ENCODE measurements at regions not wholly inside any gene's neighbourhood (a gene's known extent, or its start where the extent isn't known, plus 50 kb on each side); places are given as distances from the start of the nearest gene placed in this dataset.
"Not testable (repeated sequence)": the region's sequence is repeated elsewhere in the genome, so short reads cannot be mapped to it uniquely, and the experiment has no call there.

DNA sequence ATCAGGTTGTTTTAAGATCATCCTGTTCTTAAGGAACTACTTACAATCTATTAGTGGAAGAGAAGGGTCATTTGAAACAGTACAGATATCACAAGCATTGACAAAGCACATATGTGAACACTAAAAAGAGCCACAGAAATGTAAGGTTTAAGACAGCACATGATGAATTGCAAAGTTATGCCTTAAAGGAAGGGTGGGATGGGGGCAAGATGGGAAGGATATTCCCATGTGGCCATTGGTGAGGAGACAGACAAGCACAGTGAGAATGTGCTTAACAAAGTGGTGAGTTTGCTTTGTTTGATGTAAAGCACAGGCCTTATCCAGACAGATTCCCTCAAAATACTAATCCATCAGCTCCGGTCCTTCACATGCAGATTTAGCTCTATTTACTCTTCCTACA is 151.6 kb upstream of the IVNS1ABP start:
- DNase-seq (ENCODE audit: low spot score): no peak

DNA sequence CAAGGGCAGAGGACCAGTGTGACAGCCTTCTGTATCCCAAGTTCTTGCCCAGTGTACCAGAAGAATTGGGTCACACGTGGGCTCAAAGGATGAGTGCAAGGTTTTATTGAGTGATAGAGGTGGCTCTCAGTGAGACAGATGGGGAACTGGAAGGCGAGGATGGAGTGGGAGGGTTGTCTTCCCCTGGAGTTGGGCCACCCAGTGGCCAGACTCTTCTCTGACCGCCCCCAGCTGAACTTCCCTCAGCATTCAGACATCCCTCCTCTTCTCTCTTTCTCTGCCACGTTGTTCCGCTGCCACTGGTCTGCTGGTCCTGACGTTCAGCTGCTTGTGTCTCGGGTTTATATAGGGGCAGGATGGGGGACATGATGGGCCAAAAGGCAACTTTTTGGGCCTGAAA is 150.1 kb upstream of the IVNS1ABP start:
- no peak for DNase-seq (ENCODE audit: low spot score)

DNA sequence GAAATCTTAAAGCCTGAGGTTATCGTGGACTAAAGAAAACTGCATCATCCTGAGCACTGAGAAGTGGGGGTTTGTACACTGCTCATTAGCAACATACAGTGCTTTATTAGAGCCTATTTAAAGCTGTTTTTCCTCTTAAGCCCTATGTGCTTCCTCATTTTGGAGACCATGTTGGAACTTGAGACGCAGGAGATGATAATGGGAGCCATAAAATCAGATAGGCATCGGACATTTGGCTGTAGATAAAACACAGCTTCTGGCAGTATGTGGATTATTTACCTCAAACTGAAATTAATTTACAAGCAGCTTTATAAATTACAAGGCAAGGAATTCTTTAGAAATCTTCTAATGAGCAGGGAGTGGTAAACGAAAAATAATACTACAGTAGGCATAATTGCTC is 147.7 kb upstream of the IVNS1ABP start:
- no peak for DNase-seq (ENCODE audit: low spot score)

DNA sequence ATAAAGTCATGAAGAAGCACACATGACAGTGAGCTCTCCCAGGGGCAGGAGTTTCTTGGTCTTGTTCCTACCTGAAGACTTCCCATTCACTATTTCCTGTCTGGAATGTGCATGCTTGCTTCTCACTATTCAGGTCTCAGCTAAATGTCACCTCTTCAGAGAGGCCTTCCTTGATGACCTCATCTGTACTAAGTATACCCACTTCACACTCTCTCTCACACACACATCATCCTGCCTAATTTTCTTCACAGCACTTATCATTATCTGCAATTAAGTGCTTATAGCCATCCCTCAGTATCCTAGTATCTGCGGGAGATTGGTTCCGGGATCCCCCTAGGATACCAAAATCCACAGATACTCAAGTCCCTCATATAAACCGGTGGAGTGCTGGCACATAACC is 146.4 kb upstream of the IVNS1ABP start:
- no peak for DNase-seq (ENCODE audit: low spot score)

DNA sequence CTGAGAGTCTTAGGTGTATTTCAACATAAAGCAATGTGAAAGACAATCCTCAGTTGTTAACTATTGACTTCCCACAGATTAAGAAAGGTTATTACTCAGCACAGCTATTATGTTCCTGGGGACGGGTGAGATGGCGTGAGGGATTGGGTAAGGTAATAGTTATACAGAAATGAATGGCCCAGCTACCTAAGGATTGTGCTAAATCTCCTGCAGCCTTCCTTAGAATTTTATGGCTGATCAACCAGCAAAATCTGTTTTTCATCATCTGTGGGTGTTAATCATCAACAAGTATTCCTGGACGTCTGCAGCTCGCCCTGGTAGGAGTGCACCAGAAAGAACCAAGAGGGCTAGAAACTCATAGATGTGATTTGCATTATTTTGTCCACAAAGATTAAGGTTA is 146.0 kb upstream of the IVNS1ABP start:
- no peak for DNase-seq (ENCODE audit: low spot score)

DNA sequence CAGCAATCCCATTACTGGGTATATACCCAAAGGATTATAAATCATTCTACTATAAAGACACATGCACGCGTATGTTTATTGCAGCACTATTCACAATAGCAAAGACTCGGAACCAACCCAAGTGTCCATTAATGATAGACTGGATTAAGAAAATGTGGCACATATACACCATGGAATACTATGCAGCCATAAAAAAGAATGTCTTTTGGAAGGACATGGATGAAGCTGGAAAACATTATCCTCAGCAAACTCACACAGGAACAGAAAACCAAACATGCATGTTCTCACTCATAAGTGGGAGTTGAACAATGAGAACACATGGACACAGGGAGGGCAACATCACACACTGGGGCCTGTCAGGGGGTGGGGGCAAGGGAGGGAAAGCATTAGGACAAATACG is 143.7 kb upstream of the IVNS1ABP start:
- DNase-seq (ENCODE audit: low spot score): not testable (repeated sequence)

DNA sequence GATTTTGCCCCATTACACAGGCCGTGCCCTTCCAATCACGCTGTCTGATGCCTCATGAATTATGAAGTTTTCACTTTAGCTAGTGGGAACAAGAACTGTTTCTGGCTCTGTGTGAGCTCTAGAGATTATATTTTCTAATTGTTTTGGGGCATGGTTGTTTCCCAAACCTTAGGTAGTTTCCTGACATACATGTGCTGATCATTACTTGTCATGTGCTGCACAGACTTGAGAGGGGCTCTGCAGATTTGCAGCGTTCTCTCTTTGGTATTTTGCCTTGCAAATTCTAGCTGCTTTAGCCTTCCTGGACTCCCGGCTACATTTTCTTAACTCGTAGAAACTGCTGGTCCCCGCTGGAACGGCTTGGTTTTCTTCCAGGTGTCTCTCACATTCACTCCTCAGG is 142.1 kb upstream of the IVNS1ABP start:
- DNase-seq (ENCODE audit: low spot score): no peak

DNA sequence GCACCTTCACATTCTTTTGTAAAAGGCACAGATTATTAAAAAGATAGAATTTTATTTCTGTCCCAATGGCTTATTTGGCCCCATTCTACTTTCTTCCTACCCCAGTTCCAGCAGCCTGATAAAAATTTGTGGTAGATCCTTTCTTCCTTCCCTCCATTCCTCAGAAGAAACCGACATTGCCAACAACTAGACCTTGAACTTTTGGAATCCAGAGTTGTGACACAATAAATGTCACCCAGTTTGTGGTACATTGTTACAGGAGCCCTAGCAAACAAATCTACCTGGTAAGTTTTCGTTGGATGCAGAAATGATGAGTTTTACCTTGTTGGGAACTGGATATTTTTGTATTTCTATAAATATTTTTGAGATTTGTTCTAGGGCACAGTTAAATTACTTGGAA is 141.6 kb upstream of the IVNS1ABP start:
- DNase-seq (ENCODE audit: low spot score): no peak

DNA sequence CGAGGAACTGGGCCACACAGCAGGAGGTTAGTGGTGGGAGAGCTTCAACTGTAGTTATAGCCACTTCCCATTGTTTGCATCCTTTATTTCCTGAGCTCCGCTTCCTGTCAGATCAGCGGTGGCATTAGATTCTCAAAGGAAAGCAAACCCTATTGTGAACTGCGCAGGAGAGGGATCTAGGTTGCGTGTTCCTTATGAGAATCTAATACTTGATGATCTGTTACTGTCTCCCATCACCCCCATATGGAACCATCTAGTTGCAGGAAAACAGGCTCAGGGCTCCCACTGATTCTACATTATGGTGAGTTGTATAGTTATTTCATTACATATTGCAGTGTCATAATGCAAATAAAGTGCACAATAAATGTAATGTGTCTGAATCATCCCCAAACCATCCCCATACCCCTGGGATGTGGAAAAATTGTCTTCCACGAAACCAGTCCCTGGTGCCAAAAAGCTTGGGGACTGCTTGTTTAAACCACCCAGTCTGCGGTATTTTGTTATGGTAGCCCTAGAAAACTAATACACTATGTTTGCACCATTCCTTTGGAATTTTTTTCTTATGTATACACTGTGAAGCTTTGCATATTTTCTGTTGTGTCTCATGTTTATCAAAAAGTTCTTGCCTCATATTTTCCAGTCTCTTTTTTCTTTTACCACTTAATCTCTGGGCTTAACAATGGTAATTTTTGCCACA is 136.6 kb upstream of the IVNS1ABP start:
- no peak for DNase-seq (ENCODE audit: low spot score)

DNA sequence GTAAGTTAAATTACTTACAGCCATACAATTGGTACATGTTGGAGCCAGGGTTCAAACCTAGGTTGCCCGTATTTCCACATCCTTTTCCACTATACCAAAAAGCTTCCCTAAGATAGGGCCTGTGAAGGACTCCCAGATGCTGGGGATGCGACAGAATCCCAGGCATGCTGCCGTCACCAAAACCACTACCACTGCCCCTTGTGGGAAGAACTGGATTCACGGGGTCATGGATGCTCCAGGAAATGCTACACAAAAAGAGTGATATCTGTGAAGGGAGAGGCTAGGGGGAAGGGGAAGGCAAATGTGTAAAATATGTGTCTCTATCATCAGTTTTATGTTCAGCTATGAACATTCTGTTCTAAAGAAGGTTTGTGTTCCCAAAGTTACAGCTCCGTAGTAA is 133.9 kb upstream of the IVNS1ABP start:
- DNase-seq (ENCODE audit: low spot score): no peak

DNA sequence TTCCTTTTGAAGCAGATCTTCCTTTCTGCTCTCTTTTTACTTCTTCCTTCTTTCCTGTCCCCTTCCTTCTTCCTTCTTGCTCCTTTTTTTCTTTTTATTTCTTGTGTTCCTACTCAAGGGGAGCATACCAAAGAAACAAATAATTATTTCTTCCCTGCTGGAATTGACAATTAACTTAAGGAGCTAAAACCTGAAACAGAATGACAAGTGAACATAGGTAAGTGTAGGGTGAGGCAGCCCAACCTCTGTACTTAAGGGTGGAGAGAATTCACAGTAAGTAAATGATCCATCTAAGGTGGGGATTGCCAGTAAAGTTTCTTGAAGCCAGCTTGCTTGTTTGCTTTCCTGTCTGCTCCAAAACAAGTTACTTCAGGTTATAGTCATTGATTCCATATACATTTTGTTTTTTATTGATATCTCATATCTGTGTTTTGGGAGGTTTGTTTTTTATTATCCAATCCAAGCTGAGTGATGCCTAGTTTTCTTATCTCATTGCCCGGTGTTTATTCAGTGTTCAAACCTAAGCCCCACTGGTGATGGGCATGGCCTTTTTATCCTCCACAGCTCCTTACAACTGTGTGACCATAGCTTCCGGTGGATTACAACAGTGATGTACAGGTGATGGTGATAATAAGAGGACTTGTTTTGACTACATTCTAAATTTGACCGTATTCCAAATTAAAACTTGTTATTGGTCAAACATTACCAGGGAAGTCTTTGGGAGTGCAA is 133.2 kb upstream of the IVNS1ABP start:
- no peak for DNase-seq (ENCODE audit: low spot score)

DNA sequence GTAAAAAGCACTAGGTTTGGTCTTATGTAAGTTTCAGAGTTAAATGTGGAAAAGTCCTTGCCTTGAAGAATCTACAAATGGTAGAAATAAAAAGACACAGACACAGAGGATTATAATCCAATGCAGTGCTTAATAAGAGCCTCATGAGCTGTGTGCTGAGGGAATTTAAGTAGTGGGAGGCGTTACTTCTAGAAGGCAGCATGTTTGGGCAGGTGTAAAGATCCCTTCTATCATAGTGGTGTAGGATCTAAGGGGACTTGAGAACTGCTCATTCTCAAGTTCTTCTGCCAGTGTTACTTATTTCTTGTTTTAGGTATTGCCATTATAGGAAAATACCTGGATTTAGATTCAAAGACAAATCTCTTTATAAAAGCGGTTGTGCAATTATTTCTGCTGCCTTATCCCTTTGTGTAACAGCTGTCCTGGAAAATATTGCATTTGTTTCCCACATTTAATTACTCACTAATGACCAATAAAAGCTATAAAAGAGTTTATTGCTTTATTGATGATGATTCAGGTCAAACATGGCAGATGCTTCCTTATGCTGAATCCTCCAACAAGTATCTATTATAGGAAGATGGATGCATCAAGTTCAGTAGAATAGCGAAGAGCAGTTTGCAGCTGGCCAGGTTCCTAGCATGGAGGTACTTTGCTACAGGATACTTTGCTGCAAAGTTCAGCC is 132.5 kb upstream of the IVNS1ABP start:
- no peak for DNase-seq (ENCODE audit: low spot score)

DNA sequence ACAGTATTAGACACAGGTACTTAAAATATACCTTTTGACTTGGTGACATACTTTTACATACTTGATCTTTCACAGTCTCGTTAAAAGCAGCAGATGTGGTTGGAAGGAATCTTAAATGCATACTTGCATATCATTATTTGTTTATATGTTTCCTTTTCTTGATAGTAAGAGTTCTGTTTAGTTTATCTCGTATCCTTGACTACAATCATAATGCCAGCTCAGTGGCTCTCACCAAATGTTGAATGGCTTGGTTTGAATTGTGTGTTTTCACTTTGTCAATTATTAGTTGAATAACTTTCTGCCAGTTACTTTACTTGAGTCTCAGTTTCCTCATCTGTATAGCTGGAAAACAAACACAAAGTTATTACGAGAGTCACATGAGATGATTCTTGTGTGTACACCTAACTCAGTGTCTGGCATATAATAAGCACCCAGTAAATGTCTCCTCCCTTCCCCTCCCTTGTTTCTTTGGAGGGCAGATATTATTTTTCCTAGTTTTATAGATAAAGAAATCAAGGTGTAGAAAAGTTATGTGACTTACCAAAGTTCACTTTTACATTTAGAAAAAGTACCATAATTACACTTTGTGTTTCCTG is 131.6 kb upstream of the IVNS1ABP start:
- no peak for DNase-seq (ENCODE audit: low spot score)

DNA sequence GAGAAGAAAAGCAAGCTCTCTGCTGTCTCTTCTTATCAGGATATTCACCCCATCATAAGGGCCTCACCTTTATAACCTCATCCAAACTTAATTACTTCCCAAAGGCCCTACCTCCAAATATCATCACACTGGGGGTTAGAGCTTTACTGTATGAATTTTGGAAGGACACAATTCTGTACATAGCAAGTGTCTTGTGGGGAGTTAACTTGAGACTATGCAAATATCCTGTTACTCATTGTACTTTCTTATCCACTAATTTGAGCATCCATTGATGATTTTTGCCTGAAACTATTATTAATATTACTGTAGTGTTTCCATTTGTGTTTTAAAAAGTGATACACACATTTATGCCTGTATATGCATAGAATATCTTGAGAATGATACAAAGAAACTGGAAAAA is 129.1 kb upstream of the IVNS1ABP start:
- no peak for DNase-seq (ENCODE audit: low spot score)

DNA sequence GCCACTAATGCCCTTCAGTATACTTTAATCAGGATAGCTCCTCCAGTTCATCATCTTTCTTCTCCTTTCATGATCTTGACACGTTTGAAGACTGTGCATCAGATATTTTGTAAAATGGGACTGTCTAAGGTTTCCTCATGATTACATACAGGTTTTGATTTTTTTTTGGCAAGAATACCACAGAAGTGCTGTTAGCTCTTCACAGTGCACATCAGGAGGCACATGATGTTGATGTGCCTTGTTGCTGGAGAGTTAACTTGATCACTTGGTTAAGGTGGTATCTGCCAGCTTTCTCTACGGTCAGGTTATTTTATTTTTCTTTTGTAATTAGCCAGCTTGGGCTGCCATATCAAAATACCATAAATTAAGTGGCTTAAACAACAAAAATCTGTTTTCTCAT is 128.6 kb upstream of the IVNS1ABP start:
- no peak for DNase-seq (ENCODE audit: low spot score)

DNA sequence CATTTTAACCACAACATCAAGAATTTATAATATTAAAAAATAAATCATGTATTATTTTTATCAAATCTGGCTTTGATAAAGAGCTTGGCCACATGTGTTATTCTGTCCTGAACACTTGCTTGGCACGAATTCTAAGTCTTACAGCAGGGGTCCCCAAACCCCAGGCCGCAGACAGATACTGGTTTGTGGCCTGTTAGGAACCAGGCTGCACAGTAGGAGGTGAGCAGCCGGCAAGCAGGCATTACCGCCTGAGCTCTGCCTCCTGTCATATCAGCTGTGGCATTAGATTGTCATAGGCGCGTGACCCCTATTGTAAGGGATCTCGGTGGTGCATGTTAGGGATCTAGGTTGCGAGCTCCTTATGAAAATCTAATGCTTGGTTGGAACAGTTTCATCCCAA is 127.6 kb upstream of the IVNS1ABP start:
- no peak for DNase-seq (ENCODE audit: low spot score)

DNA sequence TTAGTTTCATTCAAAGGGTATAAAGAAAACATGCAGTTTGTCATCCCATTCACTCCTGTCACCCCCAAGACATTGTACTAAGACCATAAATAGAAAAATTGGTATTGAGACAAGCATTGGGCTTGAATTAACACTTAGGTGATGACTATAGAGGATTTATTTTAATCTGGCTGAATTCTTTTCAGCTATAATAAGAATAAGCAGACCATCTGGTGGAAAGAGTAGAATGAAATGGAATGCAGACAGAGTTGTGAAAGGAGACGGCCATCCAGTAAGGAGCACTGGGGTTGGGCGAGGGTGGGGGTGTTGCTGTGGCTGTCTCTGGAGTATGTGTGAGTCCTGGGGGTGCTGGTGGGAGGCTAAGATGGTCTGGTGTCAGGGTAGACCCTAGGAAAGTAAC is 125.0 kb upstream of the IVNS1ABP start:
- no peak for DNase-seq (ENCODE audit: low spot score)

DNA sequence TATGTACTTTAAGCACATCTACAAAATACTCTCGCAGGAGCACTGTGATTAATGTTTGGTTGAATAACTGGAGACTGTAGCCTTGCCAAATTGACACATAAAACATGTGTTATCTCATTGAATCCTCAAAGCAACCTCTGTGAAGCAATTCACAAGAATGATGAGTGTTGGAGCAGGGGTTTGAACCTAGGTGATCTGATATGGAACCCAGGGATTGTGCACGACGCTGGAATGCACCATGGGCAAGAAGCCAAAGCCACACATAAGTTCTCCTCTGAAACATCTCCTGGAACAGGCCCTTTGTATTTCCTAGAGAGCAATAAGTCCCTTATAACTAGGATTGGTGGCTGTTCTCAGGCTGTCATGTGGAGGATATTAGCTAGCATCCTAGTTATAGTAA is 124.6 kb upstream of the IVNS1ABP start:
- no peak for DNase-seq (ENCODE audit: low spot score)

DNA sequence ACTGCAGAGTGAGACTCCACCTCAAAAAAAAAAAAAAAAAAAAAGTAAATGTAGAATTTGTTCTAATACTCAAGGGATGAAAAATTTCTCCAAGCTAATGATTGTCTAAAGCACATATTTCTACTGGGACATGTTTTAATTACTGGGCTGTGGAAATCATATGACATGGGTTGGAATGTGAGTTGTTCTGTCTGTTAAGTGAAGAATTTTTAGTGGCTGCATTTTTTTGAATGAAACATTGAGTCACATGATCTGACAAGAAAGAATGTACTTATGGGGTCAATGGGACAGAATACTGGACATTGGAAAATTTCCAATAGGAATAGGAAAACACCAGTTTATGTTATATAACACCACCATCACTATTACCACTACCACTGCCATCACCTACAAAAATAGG is 123.8 kb upstream of the IVNS1ABP start:
- DNase-seq (ENCODE audit: low spot score): no peak

DNA sequence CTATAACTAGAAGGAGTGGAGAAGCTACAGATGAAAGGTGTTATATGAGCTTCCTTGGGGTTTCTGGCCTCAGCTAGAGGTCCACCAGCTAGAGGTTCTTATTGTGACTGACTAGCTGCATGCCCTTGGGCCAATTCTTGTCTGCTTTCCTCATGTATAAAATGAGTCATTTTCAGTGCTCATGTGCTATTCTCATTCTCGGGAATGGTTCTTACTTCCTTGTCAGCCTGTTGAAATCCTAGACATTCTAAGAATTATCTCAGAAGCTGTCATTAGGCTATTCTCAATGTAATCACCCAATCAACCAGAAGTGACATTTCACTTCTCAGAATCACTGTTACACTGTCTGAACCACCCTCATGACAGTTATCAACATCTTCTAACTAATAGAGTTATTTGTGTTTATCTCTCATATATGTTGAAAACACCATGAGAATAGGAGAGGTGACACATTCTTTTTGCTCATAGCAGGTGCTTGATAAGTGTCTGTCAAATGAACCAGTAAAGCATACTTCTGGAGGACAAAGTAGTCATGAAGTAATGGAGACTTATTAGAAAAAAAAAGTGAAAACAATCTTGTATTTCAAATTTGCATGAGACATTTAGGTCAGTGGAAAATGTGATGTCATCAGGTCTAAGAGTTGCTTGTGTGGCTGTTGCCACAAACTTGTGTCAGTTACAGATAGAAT is 122.8 kb upstream of the IVNS1ABP start:
- DNase-seq (ENCODE audit: low spot score): peak; percentile 86

DNA sequence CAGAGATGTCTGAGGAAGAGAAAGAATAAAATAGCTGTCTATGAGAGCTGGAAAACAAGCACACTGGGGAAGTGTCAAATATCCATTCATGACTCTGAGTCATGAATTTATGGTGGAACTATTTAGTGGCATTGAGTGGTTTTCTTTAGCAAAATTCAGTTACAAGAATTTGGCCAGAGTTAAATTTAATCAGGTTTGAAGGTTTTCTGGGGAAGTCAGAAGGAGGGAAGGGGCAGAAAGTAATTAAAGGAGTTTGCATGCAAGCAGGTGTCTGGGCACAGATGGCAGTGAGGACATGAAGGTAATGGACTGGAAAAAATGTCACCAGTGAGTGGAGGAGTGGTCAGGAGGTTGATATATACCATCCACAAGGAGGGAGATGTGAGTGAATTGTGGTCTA is 121.9 kb upstream of the IVNS1ABP start:
- DNase-seq (ENCODE audit: low spot score): peak; percentile 13

DNA sequence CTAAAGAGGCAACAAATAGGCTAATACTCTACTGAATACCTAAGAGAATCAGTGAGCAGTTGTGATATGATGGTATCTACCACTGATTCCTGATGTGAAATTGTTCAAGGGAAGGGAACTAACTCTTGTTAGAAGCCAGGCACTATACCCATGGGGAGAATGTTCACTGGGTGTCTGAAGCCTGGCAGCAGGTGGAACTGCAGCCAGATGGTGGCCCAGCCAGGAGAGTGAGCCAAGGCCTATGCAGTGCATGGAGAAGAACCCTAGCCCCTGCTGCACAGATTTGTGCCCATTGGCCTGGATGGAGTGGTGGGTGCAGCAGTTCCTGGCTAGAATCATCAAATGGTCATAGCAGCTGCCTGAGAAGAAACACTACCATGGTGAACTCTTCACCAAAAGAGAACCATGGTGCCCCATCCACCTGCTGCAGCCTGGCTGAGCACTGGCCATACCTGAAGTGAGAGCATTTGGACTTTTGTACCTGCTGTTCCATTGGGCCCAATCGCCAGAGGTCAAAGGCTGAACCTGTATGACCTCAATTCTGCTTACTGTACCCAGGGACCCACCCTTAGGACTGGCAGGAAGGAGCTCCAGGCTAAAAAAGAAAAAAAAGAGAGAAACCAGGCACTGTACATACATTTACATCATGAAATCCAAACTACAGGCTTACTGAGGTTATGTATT is 118.8 kb upstream of the IVNS1ABP start:
- no peak for DNase-seq (ENCODE audit: low spot score)

Measured in CD4-positive, alpha-beta T cell treated with Interleukin-2 at 100 ng/mL for 4 hours (primary cell).